Testis (tissue), 2 donors: ENCODE measurements at regions not wholly inside any gene's neighbourhood (a gene's known extent, or its start where the extent isn't known, plus 50 kb on each side); places are given as distances from the start of the nearest gene placed in this dataset.
"Not testable (repeated sequence)": the region's sequence is repeated elsewhere in the genome, so short reads cannot be mapped to it uniquely, and the experiment has no call there.

ENCODE experiments used
- CTCF ChIP-seq, 3 experiments: fragments of 450-650 bp in 2 of 3; fragments of 200-600 bp in 1 of 3; sonication (generic) in 1 of 3; IDR thresholded peaks; one replicate each; pipeline ENCODE4 v1.5.1; 2016 to 2019; ENCODE audit warnings: antibody characterized with exemption in 3 of 3, mild to moderate bottlenecking in 2 of 3, moderate library complexity in 1 of 3
- POLR2A ChIP-seq: fragments of 450-650 bp; IDR thresholded peaks from one replicate; pipeline ENCODE4 v1.6.1; 2017; ENCODE audit warnings: antibody characterized with exemption, mild to moderate bottlenecking, moderate library complexity

- not testable (repeated sequence) for TF ChIP-seq CTCF (IDR thresholded peaks at IDR 0.05); POLR2A
These were observed 414.3 kb downstream of the TMEM135 start for GRCh38 chr11:87452025-87452424.
